Chondrocyte (in vitro differentiated cells): ENCODE measurements at regions not wholly inside any gene's neighbourhood (a gene's known extent, or its start where the extent isn't known, plus 50 kb on each side); places are given as distances from the start of the nearest gene placed in this dataset.

ENCODE experiments used
- DNase-seq: peaks from one replicate; pipeline ENCODE4 v3.0.0; 2021; ENCODE audit warnings: mixed read lengths, low spot score
- H3K27ac Mint-ChIP-seq: one replicate; pipeline ENCODE4 v1.8.0; 2021; ENCODE audit warnings: mild to moderate bottlenecking, moderate library complexity, mixed read lengths; ENCODE audit not compliant: unreplicated experiment
- H3K27me3 Mint-ChIP-seq: 2 replicates; pipeline ENCODE4 v1.8.0; 2021; ENCODE audit warnings: low read depth, mixed read lengths
- H3K36me3 Mint-ChIP-seq: 2 replicates; pipeline ENCODE4 v1.8.0; 2021; ENCODE audit warnings: low read depth, mixed read lengths
- H3K4me1 Mint-ChIP-seq: 2 replicates; pipeline ENCODE4 v1.8.0; 2021; ENCODE audit warnings: low read depth, mild to moderate bottlenecking, mixed read lengths
- H3K4me3 Mint-ChIP-seq: one replicate; pipeline ENCODE4 v1.8.0; 2021; ENCODE audit warnings: mild to moderate bottlenecking, moderate library complexity, mixed read lengths; ENCODE audit not compliant: unreplicated experiment
- H3K9me3 Mint-ChIP-seq: 2 replicates; pipeline ENCODE4 v1.8.0; 2021; ENCODE audit warnings: low read depth, mixed read lengths
- TF ChIP-seq, protein P1 (sequence below): fragments of 200-600 bp; sonication (generic); IDR thresholded peaks from 2 replicates; pipeline ENCODE4 v1.5.0; 2021; ENCODE audit warnings: antibody characterized with exemption, mild to moderate bottlenecking, moderate library complexity

DNA sequence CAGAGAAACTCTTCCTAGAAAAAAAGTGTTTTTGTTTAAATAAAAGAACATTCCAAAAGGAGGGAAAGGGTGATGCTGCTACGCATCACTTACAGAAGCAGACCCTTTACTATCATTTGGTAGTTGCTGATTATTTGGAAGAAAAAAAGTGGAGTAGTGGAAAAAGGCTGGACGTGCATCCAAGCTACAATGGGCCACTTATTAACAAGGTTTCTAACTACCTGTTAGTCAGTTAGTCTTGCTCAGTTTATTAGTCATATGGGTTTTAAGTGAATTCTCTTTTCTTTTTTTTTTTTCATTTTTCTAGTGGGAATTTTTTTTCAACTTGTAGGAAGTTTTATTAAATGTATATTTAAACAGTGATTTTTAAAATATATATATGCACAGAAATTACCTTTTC is 866.0 kb downstream of the MCTP2 start:
- no peaks in the 10 kb centered on the region for H3K27me3 Mint-ChIP-seq
- no peaks in the 10 kb centered on the region for H3K4me1 Mint-ChIP-seq
- no peak overlapping the region for H3K27ac Mint-ChIP-seq
- H3K36me3 Mint-ChIP-seq = peaks cover 2% of the 10 kb centered on the region
- DNase-seq = no peak
- TF ChIP-seq, protein P1, sequence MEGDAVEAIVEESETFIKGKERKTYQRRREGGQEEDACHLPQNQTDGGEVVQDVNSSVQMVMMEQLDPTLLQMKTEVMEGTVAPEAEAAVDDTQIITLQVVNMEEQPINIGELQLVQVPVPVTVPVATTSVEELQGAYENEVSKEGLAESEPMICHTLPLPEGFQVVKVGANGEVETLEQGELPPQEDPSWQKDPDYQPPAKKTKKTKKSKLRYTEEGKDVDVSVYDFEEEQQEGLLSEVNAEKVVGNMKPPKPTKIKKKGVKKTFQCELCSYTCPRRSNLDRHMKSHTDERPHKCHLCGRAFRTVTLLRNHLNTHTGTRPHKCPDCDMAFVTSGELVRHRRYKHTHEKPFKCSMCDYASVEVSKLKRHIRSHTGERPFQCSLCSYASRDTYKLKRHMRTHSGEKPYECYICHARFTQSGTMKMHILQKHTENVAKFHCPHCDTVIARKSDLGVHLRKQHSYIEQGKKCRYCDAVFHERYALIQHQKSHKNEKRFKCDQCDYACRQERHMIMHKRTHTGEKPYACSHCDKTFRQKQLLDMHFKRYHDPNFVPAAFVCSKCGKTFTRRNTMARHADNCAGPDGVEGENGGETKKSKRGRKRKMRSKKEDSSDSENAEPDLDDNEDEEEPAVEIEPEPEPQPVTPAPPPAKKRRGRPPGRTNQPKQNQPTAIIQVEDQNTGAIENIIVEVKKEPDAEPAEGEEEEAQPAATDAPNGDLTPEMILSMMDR = no peak
- H3K4me3 Mint-ChIP-seq = no peak overlapping the region
- peaks cover 17% of the 10 kb centered on the region for H3K9me3 Mint-ChIP-seq

DNA sequence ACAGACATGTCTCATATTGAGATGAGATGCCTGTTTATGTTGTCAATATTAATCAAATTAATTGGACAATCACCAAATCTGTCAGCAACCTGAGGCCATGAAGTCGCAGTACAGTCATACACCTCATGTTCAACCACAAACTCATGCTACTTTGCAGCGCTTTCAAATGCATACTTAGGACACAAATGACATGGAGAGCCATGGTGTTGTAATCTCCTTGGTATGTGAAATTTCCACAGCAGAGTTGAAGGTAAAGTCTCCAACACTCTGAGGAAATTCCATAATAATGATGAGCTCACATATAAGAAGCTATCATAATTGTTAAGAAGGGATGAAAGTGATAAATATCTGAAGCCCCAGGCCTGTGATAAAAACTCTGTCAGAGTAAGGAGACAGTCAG is 873.9 kb downstream of the MCTP2 start:
- no peaks in the 10 kb centered on the region for H3K36me3 Mint-ChIP-seq
- DNase-seq = no peak
- TF ChIP-seq, protein P1 = no peak

DNA sequence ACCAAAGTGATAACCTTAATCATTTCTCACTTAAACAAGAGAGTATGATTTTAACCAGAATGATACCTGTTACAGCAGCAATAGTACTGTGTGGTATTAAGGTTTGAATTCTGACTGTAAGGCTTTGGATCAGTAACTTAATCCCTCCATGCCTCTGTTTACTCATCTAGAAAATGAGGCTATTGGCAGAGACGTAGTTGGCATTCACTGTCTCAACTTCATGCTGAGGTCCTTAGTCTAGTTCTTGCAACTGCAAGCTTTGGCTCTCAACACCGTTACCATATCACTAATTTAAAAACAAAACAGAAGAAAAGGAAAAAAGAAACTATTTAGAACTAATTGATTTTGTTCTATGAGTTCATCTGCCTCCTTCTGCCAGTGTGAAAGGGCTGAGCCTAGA is 875.4 kb downstream of the MCTP2 start:
- TF ChIP-seq, protein P1 = no peak
- Mint-ChIP-seq H3K4me3 (no peak overlapping the region), H3K4me1 (peaks cover 19% of the 10 kb centered on the region), H3K27ac (no peak overlapping the region), H3K9me3 (peaks cover 3% of the 10 kb centered on the region), H3K27me3 (no peaks in the 10 kb centered on the region), H3K36me3 (no peaks in the 10 kb centered on the region)
- DNase-seq = no peak

More for the DNA sequence above, 873.9 kb downstream of the MCTP2 start:
- Mint-ChIP-seq H3K9me3 (peaks cover 8% of the 10 kb centered on the region), H3K27ac (peak overlapping the region; percentile 65), H3K27me3 (no peaks in the 10 kb centered on the region), H3K4me1 (peaks cover 19% of the 10 kb centered on the region), H3K4me3 (no peak overlapping the region)

DNA sequence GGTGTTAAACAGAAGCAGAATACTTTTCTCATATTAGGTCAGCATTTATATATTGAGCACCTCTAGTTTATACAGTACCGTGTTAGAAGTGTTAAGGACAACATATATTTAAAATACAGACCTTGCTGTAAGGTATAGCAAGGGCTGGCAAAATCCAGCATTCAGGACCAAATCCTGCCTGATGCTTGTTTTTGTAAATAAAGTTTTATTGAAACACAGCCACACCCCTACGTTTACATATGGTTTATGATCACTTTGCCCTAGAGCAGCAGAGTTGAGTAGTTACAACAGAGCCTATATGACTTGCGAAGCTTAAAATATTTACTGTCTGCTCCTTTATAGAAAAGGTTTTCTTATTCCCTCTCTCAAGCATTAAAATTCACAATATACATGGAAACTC is 877.3 kb downstream of the MCTP2 start:
- TF ChIP-seq, protein P1 = no peak
- peaks cover 19% of the 10 kb centered on the region for H3K4me1 Mint-ChIP-seq
- H3K27me3 Mint-ChIP-seq = no peaks in the 10 kb centered on the region
- no peaks in the 10 kb centered on the region for H3K36me3 Mint-ChIP-seq
- no peak for DNase-seq
- H3K9me3 Mint-ChIP-seq = no peaks in the 10 kb centered on the region
- no peak overlapping the region for H3K4me3 Mint-ChIP-seq
- no peak overlapping the region for H3K27ac Mint-ChIP-seq

DNA sequence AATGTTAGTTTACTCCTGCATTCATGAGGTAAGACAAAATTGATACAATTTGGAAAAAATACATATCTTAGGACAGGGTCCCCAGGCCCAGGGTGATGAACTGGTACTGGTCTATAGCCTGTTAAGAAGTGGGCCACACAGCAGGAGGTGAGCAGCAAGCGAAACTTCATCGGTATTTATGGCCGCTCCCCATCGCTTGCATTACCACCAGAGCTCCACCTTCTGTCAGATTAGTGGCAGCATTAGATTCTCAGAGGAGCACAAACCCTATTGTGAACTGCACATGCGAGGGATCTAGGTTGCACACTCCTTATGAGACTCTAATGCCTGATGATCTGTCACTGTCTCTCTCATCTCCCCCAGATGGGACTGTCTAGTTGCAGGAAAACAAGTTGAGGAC is 880.6 kb downstream of the MCTP2 start:
- Mint-ChIP-seq H3K27ac (no peak overlapping the region), H3K4me3 (no peak overlapping the region), H3K27me3 (no peaks in the 10 kb centered on the region), H3K4me1 (peaks cover 3% of the 10 kb centered on the region), H3K36me3 (no peaks in the 10 kb centered on the region), H3K9me3 (no peaks in the 10 kb centered on the region)
- no peak for DNase-seq
- TF ChIP-seq, protein P1 = no peak
